Prostate gland (tissue), 2 donors: ENCODE measurements at regions not wholly inside any gene's neighbourhood (a gene's known extent, or its start where the extent isn't known, plus 50 kb on each side); places are given as distances from the start of the nearest gene placed in this dataset.

Experiments used
- DNase-seq: peaks from one replicate; pipeline ENCODE4 v3.0.0-alpha.2; 2019; ENCODE audit warnings: low spot score
- H3K27ac ChIP-seq, 2 donors: fragments of 200-600 bp; sonication (generic); 2 replicates each; pipeline ENCODE4 v1.5.1; 2017 to 2019
- H3K27me3 ChIP-seq: fragments of 200-600 bp; sonication (generic); replicated peaks from 2 replicates; pipeline ENCODE4 v1.5.1; 2019; ENCODE audit not compliant: insufficient read depth
- H3K36me3 ChIP-seq, 2 donors: fragments of 200-600 bp; sonication (generic); 1 replicate in 1 of 2; 2 replicates in 1 of 2; pipeline versions ENCODE4 v1.5.1 to v1.8.1; 2017 to 2019
- H3K4me1 ChIP-seq: fragments of 200-600 bp; sonication (generic); replicated peaks from 2 replicates; pipeline ENCODE4 v1.5.1; 2019
- H3K4me3 ChIP-seq, 2 donors: fragments of 200-600 bp; sonication (generic); 2 replicates each; pipeline ENCODE4 v1.5.1; 2017 to 2019
- H3K9me3 ChIP-seq: fragments of 200-600 bp; sonication (generic); 2 replicates; pipeline ENCODE4 v1.5.1; 2017
- POLR2A ChIP-seq: fragments of 450-650 bp; IDR thresholded peaks from one replicate; pipeline ENCODE4 v1.6.1; 2016; ENCODE audit warnings: antibody characterized with exemption, mild to moderate bottlenecking
- POLR2AphosphoS5 ChIP-seq: sonication (generic); formaldehyde crosslinking; IDR thresholded peaks from one replicate; pipeline ENCODE4 v1.6.1; 2017; ENCODE audit warnings: antibody characterized with exemption
- WGBS: methylation state at CpG from one replicate; pipeline ENCODE4 v1.1.5; 2018; 5-methylcytosine and 5-hydroxymethylcytosine counted together
- intact Hi-C: fragments of 100-400 bp; cut with DNase I; formaldehyde crosslinking; loops from one replicate; pipeline ENCODE4 v1.14.2; 2022
- TF ChIP-seq, protein P1 (sequence below), 4 experiments: fragments of 200-600 bp in 2 of 4; fragments of 450-650 bp in 2 of 4; sonication (generic) in 2 of 4; IDR thresholded peaks; 1 replicate in 3 of 4; 2 replicates in 1 of 4; pipeline ENCODE4 v1.5.1; 2016 to 2019; ENCODE audit warnings: antibody characterized with exemption in 4 of 4, mild to moderate bottlenecking in 2 of 4, moderate library complexity in 2 of 4

- no peak for TF ChIP-seq POLR2A
- TF ChIP-seq POLR2AphosphoS5 = no peak
- TF ChIP-seq, protein P1, sequence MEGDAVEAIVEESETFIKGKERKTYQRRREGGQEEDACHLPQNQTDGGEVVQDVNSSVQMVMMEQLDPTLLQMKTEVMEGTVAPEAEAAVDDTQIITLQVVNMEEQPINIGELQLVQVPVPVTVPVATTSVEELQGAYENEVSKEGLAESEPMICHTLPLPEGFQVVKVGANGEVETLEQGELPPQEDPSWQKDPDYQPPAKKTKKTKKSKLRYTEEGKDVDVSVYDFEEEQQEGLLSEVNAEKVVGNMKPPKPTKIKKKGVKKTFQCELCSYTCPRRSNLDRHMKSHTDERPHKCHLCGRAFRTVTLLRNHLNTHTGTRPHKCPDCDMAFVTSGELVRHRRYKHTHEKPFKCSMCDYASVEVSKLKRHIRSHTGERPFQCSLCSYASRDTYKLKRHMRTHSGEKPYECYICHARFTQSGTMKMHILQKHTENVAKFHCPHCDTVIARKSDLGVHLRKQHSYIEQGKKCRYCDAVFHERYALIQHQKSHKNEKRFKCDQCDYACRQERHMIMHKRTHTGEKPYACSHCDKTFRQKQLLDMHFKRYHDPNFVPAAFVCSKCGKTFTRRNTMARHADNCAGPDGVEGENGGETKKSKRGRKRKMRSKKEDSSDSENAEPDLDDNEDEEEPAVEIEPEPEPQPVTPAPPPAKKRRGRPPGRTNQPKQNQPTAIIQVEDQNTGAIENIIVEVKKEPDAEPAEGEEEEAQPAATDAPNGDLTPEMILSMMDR (IDR thresholded peaks at IDR 0.05) = no peak
- Histone ChIP-seq H3K4me3 (no peak overlapping the region), H3K4me1 (no peaks in the 10 kb centered on the region), H3K27ac (no peak overlapping the region), H3K36me3 (no peaks in the 10 kb centered on the region), H3K27me3 (no peaks in the 10 kb centered on the region), H3K9me3 (no peaks in the 10 kb centered on the region)
- intact Hi-C loops = loop anchor here (10.0 kb wide), 3 partner anchors 774 to 1074 kb away; no protein-coding TSS in a partner anchor
- DNase-seq = no peak
Observed at GRCh38 chr2:67658820-67659219, 261.7 kb downstream of the ETAA1 start.

DNA sequence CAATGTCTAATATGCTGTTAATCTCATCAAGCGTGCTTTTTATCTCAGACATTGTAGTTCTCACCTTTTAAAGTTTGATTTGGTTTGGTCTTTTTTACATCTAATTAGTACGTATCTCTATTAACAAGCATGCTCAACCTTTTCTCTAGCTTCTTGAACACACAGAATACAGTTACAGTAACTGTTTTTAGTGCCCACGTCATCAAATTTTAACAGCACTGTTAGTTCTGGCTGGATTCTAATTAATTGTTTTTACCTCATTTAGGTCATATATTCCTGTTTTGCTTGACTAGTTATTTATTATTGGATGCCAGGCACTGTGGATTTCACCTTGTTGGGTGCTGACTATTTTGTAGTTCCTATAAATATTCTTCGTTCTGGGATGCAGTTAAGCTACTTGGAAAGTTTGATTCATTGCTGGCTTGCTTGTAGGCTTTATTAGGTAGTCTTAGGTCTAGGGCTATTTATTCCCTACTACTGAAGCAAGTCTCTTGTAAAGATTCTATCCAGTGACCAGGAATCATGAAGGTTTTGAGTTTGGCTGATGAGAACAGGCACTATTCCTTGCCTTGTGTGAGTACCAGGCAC lies 263.0 kb downstream of the ETAA1 start:
- H3K27ac ChIP-seq = no peak overlapping the region
- H3K27me3 ChIP-seq = no peaks in the 10 kb centered on the region
- no peak for DNase-seq
- no peak overlapping the region for H3K4me3 ChIP-seq
- no peaks in the 10 kb centered on the region for H3K36me3 ChIP-seq
- H3K9me3 ChIP-seq = no peaks in the 10 kb centered on the region
- 76% methylated on average over 4 of the region's 4 CpGs for WGBS
- no peaks in the 10 kb centered on the region for H3K4me1 ChIP-seq
- TF ChIP-seq POLR2AphosphoS5 (no peak), POLR2A (no peak)
- TF ChIP-seq, protein P1 (IDR thresholded peaks at IDR 0.05) = no peak
- intact Hi-C loops = loop anchor here (10.0 kb wide), 1 partner anchor 375 kb away; no protein-coding TSS in a partner anchor

DNA sequence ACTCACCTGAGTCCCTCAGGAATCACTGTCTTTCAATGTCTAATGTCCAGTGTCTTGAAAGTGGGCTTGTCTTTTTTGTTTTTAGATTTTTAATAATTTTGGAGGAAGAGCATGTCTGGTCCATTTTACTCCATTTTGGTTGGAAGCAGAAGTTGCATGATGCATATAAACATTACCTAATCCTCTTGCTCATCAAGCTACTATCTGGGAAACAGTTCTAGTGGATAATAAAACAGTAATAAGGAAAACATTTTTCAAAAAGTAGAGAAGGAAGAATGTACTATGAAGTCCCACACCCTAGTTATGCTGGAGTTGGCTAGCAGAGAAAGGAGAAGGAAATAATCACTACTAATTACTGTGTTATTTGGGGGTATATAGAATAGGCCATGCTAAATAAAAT lies 263.7 kb downstream of the ETAA1 start:
- no peaks in the 10 kb centered on the region for H3K4me1 ChIP-seq
- intact Hi-C loops = loop anchor here (10.0 kb wide), 1 partner anchor 374 kb away; no protein-coding TSS in a partner anchor
- DNase-seq = no peak
- no peaks in the 10 kb centered on the region for H3K27me3 ChIP-seq
- no peak overlapping the region for H3K4me3 ChIP-seq
- no peaks in the 10 kb centered on the region for H3K9me3 ChIP-seq
- H3K27ac ChIP-seq = no peak overlapping the region
- TF ChIP-seq, protein P1 (IDR thresholded peaks at IDR 0.05) = no peak
- TF ChIP-seq POLR2A = no peak
- TF ChIP-seq POLR2AphosphoS5 = no peak
- no peaks in the 10 kb centered on the region for H3K36me3 ChIP-seq

DNA sequence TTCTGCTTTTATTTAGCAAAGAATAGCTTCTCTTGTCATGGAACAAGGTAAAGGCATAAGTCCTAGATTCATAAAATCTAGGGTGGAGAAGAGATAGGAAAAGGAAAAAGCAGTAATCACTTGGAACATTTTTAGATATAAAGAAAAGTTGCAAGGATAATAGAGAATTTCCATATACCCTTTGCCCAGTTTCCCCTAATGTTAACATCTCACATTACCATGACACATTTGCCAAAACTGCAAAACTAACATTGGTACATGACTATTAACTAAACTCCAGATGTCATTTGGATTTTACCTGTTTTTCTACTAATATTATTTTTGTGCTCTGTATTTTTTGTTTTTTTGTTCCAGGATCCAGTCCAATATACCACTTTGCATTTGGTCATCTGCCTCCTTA lies 265.1 kb downstream of the ETAA1 start:
- DNase-seq = no peak
- Histone ChIP-seq H3K27me3 (no peaks in the 10 kb centered on the region), H3K4me3 (no peak overlapping the region), H3K4me1 (no peaks in the 10 kb centered on the region), H3K27ac (no peak overlapping the region), H3K9me3 (no peaks in the 10 kb centered on the region), H3K36me3 (no peaks in the 10 kb centered on the region)
- TF ChIP-seq POLR2A (no peak), POLR2AphosphoS5 (no peak)
- TF ChIP-seq, protein P1 (IDR thresholded peaks at IDR 0.05) = no peak
- intact Hi-C loops = loop anchor here (10.0 kb wide), 1 partner anchor 373 kb away; no protein-coding TSS in a partner anchor

- no peak overlapping the region for H3K27ac ChIP-seq
- no peaks in the 10 kb centered on the region for H3K27me3 ChIP-seq
- H3K4me1 ChIP-seq = no peaks in the 10 kb centered on the region
- DNase-seq = no peak
- no peak for TF ChIP-seq POLR2AphosphoS5
- TF ChIP-seq, protein P1 (IDR thresholded peaks at IDR 0.05) = no peak
- no peak for TF ChIP-seq POLR2A
- no peaks in the 10 kb centered on the region for H3K9me3 ChIP-seq
- H3K4me3 ChIP-seq = no peak overlapping the region
- WGBS = 76% methylated on average over 2 of the region's 2 CpGs
- no peaks in the 10 kb centered on the region for H3K36me3 ChIP-seq
- intact Hi-C loops = loop anchor here (10.0 kb wide), 1 partner anchor 371 kb away; no protein-coding TSS in a partner anchor
Observed at GRCh38 chr2:67663776-67664175, 266.6 kb downstream of the ETAA1 start.
